HG03025 (cell line): ENCODE measurements at regions not wholly inside any gene's neighbourhood (a gene's known extent, or its start where the extent isn't known, plus 50 kb on each side); places are given as distances from the start of the nearest gene placed in this dataset.
"Not testable (repeated sequence)": the region's sequence is repeated elsewhere in the genome, so short reads cannot be mapped to it uniquely, and the experiment has no call there.

Experiments used
- ATAC-seq: cut with Tn5 transposase; IDR thresholded peaks from one replicate; pipeline ENCODE4 v1.9.1; 2021; ENCODE audit warnings: mild to moderate bottlenecking, moderate library complexity; ENCODE audit not compliant: unreplicated experiment, low FRiP score

- not testable (repeated sequence) for ATAC-seq
These were observed 314.9 kb downstream of the ADGRD1 start for GRCh38 chr12:131268571-131268970.

- no peak for ATAC-seq
These were observed 315.8 kb downstream of the ADGRD1 start for GRCh38 chr12:131269551-131269950.

DNA sequence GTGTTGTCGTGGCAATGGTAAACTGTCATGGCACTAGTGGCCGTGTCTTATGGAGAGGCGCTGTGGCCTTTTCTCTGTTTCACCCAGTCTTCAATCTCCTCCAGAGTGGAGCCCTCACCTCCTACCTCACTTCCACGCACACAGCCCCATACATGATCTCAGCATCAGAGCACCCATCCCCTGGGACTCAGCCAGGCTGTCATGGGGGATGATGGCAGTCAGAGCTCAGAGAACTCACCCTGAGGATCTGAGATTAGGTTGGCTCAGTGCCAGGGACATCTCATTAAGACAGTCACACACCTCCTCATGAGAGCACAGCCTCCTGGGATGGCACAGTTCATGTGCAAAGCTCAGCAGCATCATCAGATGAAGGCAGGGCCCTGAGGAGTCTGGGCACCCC, 316.3 kb downstream of the ADGRD1 start:
- not testable (repeated sequence) for ATAC-seq

- no peak for ATAC-seq
These were observed 318.0 kb downstream of the ADGRD1 start for GRCh38 chr12:131271724-131272123.

GRCh38 chr12:131272283-131272814, 318.6 kb downstream of the ADGRD1 start:
- ATAC-seq: not testable (repeated sequence)

DNA sequence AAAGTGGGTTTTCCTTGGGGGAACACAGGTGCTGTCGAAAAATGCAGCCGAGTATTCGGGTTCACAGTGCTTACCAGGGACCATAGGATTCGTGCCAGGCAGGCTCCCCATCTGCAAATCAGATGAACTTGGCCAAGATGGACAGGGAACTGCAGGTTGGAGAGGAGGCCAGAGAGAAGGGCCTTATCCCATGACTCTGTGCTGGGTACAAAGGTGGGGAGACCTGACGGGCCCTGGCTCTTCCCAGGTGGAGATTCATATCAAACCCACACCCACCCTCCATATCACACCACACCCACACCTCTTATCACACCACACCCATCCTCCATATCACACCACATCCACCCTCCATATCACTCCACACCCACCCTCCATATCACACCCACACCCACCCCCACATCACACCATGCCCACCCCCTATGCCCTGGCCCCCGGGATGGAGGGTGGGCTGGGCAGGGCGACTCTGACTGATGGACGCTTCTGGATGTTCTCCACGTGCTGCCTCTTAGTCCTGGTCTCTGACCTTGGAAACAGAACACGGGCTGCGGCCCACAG, 319.7 kb downstream of the ADGRD1 start:
- ATAC-seq: no peak

- no peak for ATAC-seq
These were observed 320.4 kb downstream of the ADGRD1 start for GRCh38 chr12:131274061-131274460.

GRCh38 chr12:131274906-131275305, 321.2 kb downstream of the ADGRD1 start:
- no peak for ATAC-seq

DNA sequence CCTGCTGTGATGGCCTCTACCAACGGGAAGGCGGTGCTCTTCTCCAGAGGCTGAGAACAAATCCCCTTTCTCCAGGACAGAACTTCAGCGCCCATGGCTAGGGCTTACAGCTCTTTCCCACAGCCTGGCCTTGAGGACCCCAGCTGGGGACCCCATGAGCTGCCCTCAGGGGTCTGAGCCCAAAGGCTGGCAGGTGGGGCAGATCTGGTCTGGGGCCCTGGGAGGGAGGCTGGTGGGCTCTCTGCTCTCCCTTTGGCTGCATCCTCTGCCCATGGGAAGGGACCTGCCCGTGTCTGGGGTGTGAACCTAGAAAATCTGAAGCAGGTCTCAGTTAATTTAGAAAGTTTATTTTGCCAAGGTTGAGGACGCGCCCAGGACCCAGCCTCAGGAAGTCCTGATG, 322.1 kb downstream of the ADGRD1 start:
- no peak for ATAC-seq

DNA sequence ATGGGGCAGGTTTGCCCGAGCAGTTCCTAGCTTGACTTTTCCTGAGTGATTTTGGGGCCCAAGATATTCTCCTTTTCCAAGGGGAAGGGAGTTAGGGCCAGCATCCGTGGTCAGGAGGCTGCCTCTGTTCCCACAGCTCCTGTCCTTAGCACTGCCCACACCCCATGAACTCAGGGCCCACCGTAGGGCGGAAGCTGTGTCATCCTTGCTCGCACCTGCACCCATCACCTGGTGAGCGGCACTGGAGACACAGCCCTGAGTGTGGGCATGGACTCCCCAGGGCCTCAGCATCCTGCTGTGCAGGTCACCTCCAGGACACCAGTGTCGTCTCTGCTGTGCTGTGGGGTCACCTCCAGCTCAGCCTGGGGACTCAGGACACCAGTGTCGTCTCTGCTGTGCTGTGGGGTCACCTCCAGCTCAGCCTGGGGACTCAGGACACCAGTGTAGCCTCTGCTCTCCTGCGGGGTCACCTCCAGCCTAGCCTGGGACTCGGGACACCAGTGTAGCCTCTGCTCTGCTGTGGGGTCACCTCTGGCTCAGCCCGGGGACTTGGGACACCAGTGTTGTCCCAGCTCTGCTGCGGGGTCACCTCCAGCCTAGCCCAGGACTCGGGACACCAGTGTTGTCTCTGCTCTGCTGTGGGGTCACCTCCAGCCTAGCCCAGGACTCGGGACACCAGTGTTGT, 322.9 kb downstream of the ADGRD1 start:
- no peak for ATAC-seq

- not testable (repeated sequence) for ATAC-seq
These were observed 323.7 kb downstream of the ADGRD1 start for GRCh38 chr12:131277186-131278091.

GRCh38 chr12:131278451-131279115, 324.9 kb downstream of the ADGRD1 start:
- not testable (repeated sequence) for ATAC-seq

DNA sequence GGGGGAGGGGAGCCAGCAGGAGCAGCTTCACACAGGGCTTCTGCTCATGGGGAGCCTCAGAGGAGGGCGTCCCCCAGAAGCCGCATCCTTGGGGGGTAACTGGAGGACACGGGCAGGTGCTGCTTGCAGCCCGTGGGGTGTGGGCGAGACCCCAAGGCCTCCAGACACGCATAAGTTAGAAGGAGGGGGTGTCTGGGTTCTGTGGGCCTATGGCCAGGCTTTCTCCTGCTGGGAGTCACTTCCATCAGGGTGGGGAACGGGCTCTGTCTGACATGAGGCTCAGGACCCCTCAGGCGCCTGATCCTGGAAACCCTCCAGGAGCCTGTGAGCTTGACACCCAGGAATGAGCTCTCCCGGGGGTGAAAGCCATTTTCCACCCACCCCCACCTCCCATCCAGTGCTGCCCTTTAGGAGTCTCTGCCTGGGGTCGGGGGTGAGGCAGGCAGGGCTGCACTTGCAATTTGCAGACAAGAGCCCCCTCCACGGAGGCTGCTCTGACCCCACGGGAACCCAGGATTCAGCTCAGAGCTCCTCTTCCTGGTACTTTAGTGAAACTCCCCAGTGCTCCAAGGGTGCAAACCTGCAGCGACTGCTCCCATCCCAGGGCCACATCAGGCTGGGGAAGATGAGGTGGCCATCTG, 325.7 kb downstream of the ADGRD1 start:
- no peak for ATAC-seq

DNA sequence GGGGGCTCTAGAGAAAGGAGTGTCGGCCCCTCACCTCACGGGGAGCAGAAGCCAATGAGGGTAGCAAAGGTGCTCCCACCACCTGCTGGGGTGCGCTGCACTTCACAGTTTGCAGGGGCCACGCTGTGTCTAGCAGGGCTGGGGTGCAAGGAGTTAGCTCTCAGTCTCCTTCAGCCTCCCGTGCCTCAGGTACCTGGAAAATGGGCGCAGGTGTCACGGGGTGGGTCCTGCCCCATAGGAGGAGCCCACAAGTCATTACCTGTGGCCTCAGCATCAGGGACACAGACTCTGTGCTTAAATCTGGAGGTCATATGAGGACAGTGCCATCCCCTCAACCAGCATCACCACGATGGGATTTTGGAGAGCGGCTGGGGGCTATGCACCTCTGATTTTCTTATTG, 326.7 kb downstream of the ADGRD1 start:
- no peak for ATAC-seq

- no peak for ATAC-seq
These were observed 327.3 kb downstream of the ADGRD1 start for GRCh38 chr12:131281016-131281415.

- no peak for ATAC-seq
These were observed 328.8 kb downstream of the ADGRD1 start for GRCh38 chr12:131282292-131283080.

DNA sequence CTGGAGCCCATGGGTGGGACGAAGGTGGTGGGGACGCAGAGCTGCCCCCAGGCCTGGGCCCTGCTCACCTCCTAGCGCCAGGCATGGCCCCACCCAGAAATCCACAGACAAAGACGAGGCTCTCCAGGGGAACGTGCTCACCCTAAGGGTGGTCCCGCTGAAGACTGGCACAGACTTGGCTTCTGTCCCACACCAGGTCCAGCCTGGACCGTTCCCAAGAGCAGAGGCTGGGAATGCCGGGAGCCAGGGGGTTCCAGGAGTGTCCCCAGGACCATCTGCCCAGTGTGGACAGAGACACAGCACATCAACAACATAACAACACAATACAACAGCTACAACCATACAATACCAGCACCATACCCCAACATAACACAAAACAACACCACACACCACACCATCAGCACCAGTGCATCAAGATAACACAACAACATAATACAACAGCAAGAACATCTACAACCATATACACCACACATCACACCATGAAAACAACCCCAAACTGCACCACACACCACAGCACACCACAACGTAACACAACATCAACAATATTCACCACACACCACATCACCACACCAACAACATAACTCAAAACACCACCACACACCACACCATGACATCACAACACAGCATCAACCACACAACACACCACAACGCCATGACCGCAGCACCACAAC, 329.6 kb downstream of the ADGRD1 start:
- no peak for ATAC-seq

DNA sequence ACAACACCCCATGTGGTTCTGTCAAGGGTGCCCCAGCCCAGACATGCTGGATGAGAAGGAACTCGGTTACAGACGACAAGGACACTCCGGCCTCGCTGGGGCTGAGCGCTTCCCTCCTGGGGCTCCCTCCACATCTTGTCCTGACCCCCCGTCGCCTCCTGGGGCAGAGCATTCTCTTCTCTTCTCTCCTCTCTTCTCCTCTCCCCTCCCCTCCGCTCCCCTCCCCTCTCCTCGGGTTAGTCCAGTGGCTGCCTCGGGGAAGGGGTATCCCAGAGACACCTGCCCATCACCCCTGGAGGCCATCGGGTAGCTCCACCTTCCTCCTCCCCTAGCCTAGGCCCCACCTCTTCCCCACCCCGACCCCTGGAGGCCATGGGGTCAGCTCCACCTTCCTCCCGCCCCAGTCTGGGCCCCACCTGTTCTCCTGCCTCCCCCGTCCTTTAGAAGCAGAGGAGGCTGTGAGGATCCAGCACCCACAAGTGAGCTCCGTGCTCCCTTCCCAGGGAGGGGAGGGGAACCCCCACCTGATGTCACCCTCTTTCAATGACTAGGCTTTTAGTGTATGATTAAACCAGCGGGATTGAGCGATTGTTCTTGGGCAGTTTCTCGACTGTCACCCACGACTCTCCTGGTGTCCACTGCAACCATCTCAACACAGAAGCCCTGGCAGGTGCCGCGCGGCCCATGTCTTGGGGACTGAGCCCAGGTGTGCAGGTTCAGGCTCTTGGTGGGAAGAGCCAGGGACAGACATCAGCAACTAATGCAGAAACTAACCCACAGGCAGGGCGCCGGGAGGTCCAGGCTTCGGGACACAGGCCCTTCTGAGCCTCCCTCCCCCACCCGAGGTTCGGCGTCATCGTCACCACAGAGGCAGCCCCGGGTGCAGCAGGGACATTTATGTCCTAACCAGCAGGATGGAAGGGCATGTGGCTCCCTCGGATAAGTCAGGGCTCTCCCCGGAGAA, 330.4 kb downstream of the ADGRD1 start:
- not testable (repeated sequence) for ATAC-seq
